ENCODE measurements at regions not wholly inside any gene's neighbourhood (a gene's known extent, or its start where the extent isn't known, plus 50 kb on each side); places are given as distances from the start of the nearest gene placed in this dataset.
"Not testable (repeated sequence)": the region's sequence is repeated elsewhere in the genome, so short reads cannot be mapped to it uniquely, and the experiment has no call there.

DNA sequence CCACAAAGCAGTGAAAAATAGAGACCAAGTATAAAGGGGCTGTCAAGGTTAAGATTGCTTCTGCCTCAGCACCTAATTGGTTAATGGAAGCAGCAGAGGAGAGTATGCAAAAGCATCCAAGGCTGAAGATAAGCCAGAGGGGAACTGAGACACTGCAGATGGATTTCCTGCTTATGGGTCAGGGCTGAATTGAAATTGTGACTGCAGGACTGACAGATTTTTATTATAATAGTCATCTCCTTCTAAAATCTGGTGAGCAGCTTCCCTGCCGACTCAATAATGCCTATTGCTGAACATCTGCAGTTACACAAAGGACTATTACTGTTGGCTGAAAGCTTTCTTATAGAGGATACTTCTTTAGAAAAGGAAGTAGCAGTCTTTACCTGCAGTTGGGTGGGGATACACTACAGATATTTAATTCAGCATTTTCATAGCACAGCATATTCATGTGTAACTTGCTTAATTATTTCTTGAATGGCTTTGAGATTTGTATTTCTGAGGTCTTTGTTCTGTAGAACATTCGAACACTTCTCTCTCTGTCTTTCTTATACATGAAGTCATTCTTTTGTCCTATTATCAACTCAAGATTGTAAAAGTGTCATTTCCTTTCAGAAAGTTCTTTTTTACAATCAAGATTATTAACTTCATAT lies 363.0 kb upstream of the RIOK2 start:
- DNase-seq: no peak

- DNase-seq: no peak
Observed at GRCh38 chr5:97547430-97547829, 364.4 kb upstream of the RIOK2 start.

GRCh38 chr5:97547999-97548738 lies 365.1 kb upstream of the RIOK2 start:
- DNase-seq: no peak

GRCh38 chr5:97548739-97549080 lies 365.7 kb upstream of the RIOK2 start:
- no peak for DNase-seq

DNA sequence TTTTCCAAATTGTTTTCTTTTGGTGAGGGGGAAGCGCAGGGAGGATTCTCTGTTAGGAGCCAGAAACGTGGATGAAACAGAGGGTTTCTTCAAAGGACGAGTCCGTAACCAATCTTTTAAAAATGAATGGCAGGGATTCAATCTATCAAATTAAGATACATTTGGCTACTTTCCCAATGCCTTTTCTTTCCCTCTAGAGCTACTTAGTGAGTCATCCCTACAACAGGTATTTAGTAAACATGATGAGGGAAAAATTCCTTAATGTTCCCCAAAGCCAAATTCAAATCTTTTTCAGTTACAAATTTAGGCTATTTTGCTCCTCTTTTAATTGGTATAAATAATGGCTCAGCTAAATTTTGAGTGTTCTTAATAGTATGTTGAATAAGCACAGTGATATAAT lies 366.4 kb upstream of the RIOK2 start:
- no peak for DNase-seq

- DNase-seq: no peak
Observed at GRCh38 chr5:97550164-97550563, 367.1 kb upstream of the RIOK2 start.

DNA sequence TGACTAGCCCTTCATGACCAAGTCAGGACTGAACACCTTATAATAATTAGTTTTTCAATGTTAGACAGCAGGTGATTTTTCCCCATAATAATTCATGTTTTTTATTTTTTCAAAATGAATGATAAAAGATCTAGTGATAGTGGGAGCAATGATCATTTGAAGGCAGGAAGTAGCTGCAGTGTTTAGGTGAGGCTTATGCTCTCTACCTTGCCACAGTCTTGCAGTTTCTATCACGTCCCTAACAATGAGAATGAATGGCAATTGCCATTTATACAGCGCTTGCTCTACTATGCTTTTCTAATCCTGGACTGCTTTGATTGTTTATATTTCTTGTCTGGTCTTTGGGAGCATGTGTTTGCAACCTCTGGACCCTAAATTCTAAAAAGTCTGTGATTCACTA lies 367.8 kb upstream of the RIOK2 start:
- DNase-seq: no peak

DNA sequence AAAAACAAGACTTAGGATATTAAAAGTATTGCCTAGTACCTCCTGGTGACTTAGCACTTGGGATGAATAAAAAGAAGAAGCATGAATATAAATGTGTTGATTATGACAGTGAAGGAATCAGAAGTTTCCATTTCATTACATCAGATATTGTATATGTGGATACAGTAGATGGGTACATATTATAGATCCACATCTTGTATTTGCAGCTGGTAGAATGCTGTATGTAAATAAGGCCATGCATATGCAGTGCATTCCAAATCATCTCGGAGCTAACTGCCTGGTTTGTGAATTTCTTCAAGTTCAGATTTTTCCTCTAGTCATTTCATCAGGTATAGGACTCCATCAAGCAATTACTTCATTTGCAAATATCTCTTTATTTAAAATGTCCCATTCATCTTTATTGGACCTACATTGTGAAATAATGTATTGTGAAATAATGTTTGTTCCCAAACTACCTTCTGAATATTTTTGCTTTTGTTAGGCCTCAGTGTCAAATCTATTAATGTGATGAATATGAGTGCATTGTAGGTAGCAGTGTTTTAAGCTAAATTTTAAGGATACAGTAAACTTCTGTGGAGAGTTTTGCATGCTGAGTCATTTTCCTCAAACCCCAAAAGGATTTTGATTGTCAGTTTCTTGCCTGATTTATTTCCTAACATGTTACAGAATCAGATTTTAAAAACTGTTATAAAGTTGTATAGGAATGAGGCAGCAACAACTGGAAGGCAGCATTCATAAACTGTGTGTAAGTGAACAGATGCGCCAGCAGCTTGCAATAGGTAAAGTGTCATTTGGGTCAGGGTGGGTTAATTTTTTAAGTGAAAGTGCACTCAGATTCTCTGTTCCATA lies 370.8 kb upstream of the RIOK2 start:
- DNase-seq: no peak

- DNase-seq: peak; percentile 30
Observed at GRCh38 chr5:97554977-97555643, 372.1 kb upstream of the RIOK2 start.

GRCh38 chr5:97555644-97555981 lies 372.6 kb upstream of the RIOK2 start:
- DNase-seq: no peak

- no peak for DNase-seq
Observed at GRCh38 chr5:97559827-97560598, 377.0 kb upstream of the RIOK2 start.

GRCh38 chr5:97560599-97560993 lies 377.5 kb upstream of the RIOK2 start:
- no peak for DNase-seq

DNA sequence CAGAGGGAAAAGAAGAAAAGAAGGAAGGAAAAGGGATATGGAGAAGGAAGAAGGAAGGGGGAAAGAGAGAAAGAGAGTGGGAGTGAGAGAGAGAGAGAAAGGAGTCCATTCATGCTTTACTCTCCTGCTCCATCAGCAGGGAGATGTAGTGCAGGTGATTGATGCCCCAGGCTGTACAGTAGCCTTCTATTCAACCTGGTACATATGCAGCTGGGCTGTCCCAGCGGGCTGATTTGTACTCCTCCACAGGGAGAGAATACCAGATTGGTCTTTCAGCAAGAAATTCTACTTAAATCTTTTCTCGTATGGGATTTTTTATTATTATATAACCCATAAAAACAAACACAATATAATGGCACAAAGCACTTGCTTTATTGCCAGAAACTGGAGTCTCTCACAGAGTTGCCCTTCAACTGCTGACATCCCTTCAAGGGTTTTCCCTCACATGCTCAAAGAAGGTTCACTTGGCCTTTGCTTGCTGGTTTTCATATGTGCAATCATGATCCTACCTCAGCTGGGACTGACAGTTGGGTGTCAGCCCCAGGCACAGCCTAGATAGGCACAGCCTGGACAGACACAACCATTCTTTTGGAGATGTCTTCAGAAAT lies 380.1 kb upstream of the RIOK2 start:
- DNase-seq: no peak

GRCh38 chr5:97568382-97568781 lies 385.3 kb upstream of the RIOK2 start:
- no peak for DNase-seq

- DNase-seq: no peak
Observed at GRCh38 chr5:97570242-97570641, 387.2 kb upstream of the RIOK2 start.

GRCh38 chr5:97575322-97575721 lies 392.3 kb upstream of the RIOK2 start:
- no peak for DNase-seq

DNA sequence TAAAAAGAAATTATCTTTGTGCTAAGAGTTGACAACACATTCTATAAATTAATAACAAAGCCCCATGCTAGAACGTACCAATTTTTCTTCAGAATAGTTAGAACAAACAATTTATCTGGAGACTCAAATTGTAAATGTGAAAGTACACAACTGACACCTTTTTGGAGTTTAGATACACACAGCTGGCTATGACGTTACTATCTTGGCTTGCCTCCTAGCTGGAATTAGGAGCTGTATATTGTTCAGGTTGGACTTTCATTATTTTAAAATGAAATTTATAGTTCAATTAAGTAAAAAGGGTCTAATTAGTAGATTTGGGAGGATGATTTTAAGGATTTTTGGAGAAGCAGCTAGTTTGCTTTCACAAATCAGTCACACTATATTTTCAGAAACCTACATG lies 393.9 kb upstream of the RIOK2 start:
- peak; percentile 46 for DNase-seq

DNA sequence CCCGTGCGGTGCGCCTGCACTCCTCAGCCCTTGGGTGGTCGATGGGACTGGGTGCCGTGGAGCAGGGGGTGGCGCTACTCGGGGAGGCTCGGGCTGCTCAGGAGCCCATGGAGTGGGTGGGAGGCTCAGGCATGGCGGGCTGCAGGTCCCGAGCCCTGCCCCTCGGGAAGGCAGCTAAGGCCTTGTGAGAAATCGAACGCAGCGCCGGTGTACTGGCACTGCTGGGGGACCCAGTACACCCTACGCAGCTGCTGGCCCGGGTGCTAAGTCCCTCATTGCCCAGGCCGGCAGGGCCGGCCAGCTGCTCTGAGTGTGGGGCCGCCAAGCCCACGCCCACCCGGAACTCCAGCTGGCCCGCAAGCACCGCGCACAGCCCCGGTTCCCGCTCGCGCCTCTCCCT lies 396.9 kb upstream of the RIOK2 start:
- not testable (repeated sequence) for DNase-seq

DNA sequence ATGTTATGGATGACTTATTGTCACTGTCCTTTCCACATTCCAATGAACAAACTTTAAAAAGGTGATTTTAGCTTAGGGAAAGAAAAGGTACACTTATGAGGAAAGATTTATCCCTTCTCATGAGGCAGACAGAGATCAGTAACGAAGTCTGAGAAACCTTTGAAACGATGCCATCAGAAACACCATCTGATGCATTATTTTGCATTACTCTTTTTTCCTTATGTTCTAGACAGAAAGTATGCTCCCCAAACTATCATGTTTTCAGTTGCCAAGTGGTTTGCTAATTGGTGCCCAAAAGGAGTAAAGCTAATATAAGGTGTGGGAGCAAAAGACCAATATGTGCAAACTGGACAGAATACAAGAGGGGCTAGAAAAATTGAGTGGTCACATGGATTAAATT lies 397.7 kb upstream of the RIOK2 start:
- DNase-seq: no peak

- DNase-seq: no peak
Observed at GRCh38 chr5:97591781-97592180, 408.7 kb upstream of the RIOK2 start.

DNA sequence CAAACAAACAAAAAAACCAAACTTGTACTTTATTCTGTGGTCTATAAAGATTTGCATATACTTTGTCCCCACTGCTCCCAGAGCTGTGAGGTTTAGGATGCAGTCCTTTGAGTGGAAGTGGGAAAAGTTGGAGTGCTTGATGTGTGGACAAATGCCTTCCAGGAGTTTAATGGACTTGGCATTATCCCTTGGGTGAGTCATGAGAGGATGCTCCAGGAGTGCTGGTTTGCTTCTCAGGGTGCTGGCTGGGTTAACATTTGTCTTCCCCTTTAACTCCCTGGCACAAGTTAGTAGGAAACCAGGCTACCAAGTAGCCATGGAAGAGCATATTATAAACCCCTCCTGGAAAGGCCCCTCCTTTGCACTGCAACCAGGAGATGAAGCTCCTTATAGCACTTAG lies 417.4 kb upstream of the RIOK2 start:
- DNase-seq: no peak

DNA sequence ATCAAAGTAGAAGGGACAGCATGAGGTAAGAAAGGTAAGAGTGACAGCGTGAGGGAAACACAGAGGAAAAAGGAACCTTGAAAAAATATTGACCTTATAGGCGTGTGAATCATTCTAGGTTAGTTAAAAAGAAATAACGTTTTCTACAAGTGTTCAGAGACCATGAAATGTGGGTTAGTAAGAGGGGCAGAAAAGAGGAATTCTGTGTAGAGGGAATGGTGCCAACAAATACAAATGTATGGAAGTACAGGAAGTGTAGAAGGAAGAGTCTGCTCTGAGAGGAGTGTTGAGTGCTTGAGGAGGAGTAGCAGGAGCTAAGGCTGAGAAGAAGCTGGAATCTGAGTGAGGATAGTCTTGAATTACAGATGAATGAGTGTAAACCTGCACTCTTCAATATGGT lies 418.6 kb upstream of the RIOK2 start:
- DNase-seq: no peak
